ENCODE measurements at regions not wholly inside any gene's neighbourhood (a gene's known extent, or its start where the extent isn't known, plus 50 kb on each side); places are given as distances from the start of the nearest gene placed in this dataset.

DNA sequence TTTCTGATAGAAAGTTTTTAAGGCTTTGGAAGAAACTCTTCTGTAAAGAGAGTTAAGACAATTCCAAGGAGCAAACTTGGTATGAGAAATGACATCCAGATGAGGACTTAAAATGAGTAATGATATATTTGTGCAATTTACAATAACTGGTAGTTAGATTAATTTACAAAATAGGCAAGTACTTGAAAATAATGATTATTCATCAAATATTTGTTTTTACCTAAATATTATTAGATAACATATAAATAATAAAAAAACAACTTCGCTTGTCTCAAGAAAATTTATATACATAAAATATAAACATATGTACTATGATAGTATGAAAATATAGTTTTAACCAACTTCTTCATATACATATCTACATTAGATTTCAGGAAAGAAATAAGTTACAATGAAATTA, 478.5 kb downstream of the TRIB2 start:
- TF ChIP-seq, protein P1, sequence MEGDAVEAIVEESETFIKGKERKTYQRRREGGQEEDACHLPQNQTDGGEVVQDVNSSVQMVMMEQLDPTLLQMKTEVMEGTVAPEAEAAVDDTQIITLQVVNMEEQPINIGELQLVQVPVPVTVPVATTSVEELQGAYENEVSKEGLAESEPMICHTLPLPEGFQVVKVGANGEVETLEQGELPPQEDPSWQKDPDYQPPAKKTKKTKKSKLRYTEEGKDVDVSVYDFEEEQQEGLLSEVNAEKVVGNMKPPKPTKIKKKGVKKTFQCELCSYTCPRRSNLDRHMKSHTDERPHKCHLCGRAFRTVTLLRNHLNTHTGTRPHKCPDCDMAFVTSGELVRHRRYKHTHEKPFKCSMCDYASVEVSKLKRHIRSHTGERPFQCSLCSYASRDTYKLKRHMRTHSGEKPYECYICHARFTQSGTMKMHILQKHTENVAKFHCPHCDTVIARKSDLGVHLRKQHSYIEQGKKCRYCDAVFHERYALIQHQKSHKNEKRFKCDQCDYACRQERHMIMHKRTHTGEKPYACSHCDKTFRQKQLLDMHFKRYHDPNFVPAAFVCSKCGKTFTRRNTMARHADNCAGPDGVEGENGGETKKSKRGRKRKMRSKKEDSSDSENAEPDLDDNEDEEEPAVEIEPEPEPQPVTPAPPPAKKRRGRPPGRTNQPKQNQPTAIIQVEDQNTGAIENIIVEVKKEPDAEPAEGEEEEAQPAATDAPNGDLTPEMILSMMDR (IDR thresholded peaks at IDR 0.05; ENCODE audit: borderline replicate concordance, extremely low read depth, low read length, poor library complexity, severe bottlenecking) = no peak
- no peak for TF ChIP-seq EZH2 (IDR thresholded peaks at IDR 0.05; ENCODE audit: borderline replicate concordance, low read depth, low read length, severe bottlenecking)
